ES-I3 (cell line): ENCODE measurements at regions not wholly inside any gene's neighbourhood (a gene's known extent, or its start where the extent isn't known, plus 50 kb on each side); places are given as distances from the start of the nearest gene placed in this dataset.

Experiments used
- H3K36me3 ChIP-seq: 2 replicates; pipeline ENCODE4 v1.6.1; 2013; ENCODE audit warnings: mild to moderate bottlenecking, low read length, control low read depth, moderate library complexity; ENCODE audit not compliant: insufficient read depth
- H3K4me1 ChIP-seq: 2 replicates; pipeline ENCODE4 v1.6.1; 2013; ENCODE audit warnings: mild to moderate bottlenecking, control low read depth, low read length; ENCODE audit not compliant: insufficient read depth
- H3K9ac ChIP-seq: 2 replicates; pipeline ENCODE4 v1.6.1; 2013; ENCODE audit warnings: low read depth, mild to moderate bottlenecking, low read length, moderate library complexity
- H3K9me3 ChIP-seq: 2 replicates; pipeline ENCODE4 v1.6.1; 2013; ENCODE audit warnings: mild to moderate bottlenecking, low read length, moderate library complexity; ENCODE audit not compliant: control insufficient read depth, insufficient read depth

- Histone ChIP-seq H3K9ac (no peak overlapping the region), H3K36me3 (no peaks in the 10 kb centered on the region), H3K9me3 (peaks cover 6% of the 10 kb centered on the region), H3K4me1 (no peaks in the 10 kb centered on the region)
Observed at GRCh38 chr5:74224331-74224730, 416.2 kb downstream of the ENC1 start.

DNA sequence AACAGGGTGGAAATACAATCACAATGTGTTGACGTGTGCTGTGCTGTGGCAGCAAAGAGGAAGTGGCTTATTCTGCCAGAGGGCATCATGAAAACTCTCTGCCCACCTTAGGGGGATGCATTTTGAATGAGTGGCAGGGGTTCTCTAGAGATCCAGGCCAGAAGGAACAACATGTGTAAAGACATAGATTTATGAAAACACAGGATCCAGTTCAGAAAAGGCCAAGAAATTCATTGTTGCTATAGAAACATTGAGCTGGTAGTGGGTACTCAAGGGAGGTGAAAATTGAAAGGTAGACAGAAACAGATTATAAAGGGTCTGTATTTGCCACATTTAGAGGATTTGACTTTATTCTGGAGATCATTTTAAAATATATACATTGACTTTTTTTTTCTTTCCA is 417.7 kb downstream of the ENC1 start:
- Histone ChIP-seq H3K9me3 (peaks cover 6% of the 10 kb centered on the region), H3K4me1 (no peaks in the 10 kb centered on the region), H3K9ac (no peak overlapping the region), H3K36me3 (no peaks in the 10 kb centered on the region)

- peaks cover 6% of the 10 kb centered on the region for H3K9me3 ChIP-seq
- no peaks in the 10 kb centered on the region for H3K36me3 ChIP-seq
- no peaks in the 10 kb centered on the region for H3K4me1 ChIP-seq
- no peak overlapping the region for H3K9ac ChIP-seq
Observed at GRCh38 chr5:74221413-74221812, 419.1 kb downstream of the ENC1 start.

- Histone ChIP-seq H3K9ac (no peak overlapping the region), H3K36me3 (no peaks in the 10 kb centered on the region)
Observed at GRCh38 chr5:74216012-74216411, 424.5 kb downstream of the ENC1 start.

GRCh38 chr5:74212336-74212735 is 428.2 kb downstream of the ENC1 start:
- H3K4me1 ChIP-seq = no peaks in the 10 kb centered on the region
- H3K9me3 ChIP-seq = no peaks in the 10 kb centered on the region
- no peaks in the 10 kb centered on the region for H3K36me3 ChIP-seq
- no peak overlapping the region for H3K9ac ChIP-seq

More at GRCh38 chr5:74216012-74216411, 424.5 kb downstream of the ENC1 start:
- Histone ChIP-seq H3K9me3 (peaks cover 3% of the 10 kb centered on the region; the same call in 1 of the 2 replicates), H3K4me1 (no peaks in the 10 kb centered on the region)

GRCh38 chr5:74209571-74209970 is 431.0 kb downstream of the ENC1 start:
- H3K9ac ChIP-seq = no peak overlapping the region
- H3K9me3 ChIP-seq = no peaks in the 10 kb centered on the region
- H3K4me1 ChIP-seq = no peaks in the 10 kb centered on the region
- no peaks in the 10 kb centered on the region for H3K36me3 ChIP-seq

DNA sequence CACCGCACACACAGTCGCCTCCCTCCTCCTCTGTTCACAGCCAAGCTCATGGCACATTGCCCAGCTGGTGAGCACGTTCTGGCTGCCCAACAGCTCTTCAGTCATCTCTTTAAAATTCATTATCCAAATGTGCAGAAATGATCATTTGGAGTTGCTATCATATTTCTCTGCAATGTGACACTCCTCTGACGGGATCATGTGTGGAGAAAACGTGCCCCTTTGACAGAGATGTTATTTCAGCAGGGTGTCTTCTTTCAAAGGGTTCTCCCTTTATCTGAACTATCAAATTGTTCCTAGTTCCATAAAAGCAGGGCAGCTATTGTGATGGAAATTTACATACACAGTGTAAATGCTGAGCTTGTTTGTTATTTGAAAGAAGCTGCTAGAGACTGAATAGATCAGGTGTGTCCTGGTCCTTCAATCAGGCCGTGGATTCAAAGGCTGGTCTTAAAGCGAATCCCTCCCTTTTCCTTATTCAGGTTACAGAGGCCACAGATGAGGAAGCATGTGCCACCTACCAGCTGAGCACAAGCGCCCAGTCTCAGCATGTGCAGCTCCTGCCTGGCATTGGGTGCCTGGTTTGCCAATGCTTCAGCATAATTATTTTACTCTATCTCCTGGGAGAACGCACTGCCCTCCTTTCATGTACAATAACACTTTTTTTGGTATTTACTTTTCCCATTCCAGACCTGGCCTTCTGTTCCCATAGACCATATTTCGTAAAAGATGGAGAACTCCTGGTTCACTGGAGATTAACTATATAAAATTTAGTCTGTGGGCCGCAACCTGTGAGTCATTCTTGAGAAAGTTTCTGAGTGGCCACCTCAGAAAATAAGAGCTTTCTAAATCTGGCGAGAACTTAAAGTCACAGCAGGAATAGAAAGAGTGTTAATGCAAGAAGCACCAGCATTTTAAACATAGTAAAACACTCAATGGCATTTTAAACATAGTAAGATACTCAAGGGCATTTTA is 433.7 kb downstream of the ENC1 start:
- no peaks in the 10 kb centered on the region for H3K9me3 ChIP-seq
- no peaks in the 10 kb centered on the region for H3K4me1 ChIP-seq
- no peaks in the 10 kb centered on the region for H3K36me3 ChIP-seq
- H3K9ac ChIP-seq = no peak overlapping the region

- no peak overlapping the region for H3K9ac ChIP-seq
- no peaks in the 10 kb centered on the region for H3K9me3 ChIP-seq
- H3K4me1 ChIP-seq = no peaks in the 10 kb centered on the region
- no peaks in the 10 kb centered on the region for H3K36me3 ChIP-seq
Observed at GRCh38 chr5:74205767-74206578, 434.6 kb downstream of the ENC1 start.

- H3K4me1 ChIP-seq = no peaks in the 10 kb centered on the region
- no peak overlapping the region for H3K9ac ChIP-seq
- no peaks in the 10 kb centered on the region for H3K36me3 ChIP-seq
- no peaks in the 10 kb centered on the region for H3K9me3 ChIP-seq
Observed at GRCh38 chr5:74201334-74202081, 439.0 kb downstream of the ENC1 start.

GRCh38 chr5:74200560-74200959 is 440.0 kb downstream of the ENC1 start:
- no peaks in the 10 kb centered on the region for H3K4me1 ChIP-seq
- H3K9ac ChIP-seq = no peak overlapping the region
- no peaks in the 10 kb centered on the region for H3K36me3 ChIP-seq
- no peaks in the 10 kb centered on the region for H3K9me3 ChIP-seq

- Histone ChIP-seq H3K36me3 (no peaks in the 10 kb centered on the region), H3K9ac (no peak overlapping the region), H3K4me1 (no peaks in the 10 kb centered on the region), H3K9me3 (no peaks in the 10 kb centered on the region)
Observed at GRCh38 chr5:74199436-74200210, 440.9 kb downstream of the ENC1 start.

GRCh38 chr5:74199005-74199404 is 441.5 kb downstream of the ENC1 start:
- H3K9me3 ChIP-seq = no peaks in the 10 kb centered on the region
- no peaks in the 10 kb centered on the region for H3K36me3 ChIP-seq
- no peak overlapping the region for H3K9ac ChIP-seq
- no peaks in the 10 kb centered on the region for H3K4me1 ChIP-seq

- H3K9me3 ChIP-seq = no peaks in the 10 kb centered on the region
- no peak overlapping the region for H3K9ac ChIP-seq
- H3K4me1 ChIP-seq = no peaks in the 10 kb centered on the region
- no peaks in the 10 kb centered on the region for H3K36me3 ChIP-seq
Observed at GRCh38 chr5:74198156-74198555, 442.4 kb downstream of the ENC1 start.
